ENCODE measurements at regions not wholly inside any gene's neighbourhood (a gene's known extent, or its start where the extent isn't known, plus 50 kb on each side); places are given as distances from the start of the nearest gene placed in this dataset.

DNA sequence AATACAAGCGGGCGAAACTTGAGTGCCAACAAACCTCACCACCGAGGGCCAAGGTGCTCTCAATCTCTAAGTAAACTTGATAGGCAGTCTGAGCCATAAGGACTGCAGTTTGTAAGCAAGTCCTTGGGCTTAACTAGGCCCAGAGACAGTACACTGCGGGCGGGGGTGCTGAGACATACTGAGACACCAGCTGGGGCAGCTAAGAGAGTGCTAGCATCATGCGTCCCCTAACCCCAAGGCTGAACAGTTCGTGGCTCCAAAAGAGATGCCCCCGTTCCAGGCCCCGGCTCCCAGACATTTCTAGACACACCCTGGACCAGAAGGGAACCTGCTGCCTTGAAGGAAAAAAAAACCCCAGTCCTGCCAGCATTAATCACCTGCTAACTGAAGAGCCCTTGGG is 126.8 kb upstream of the PRDX4 start:
- no peak for DNase-seq (ENCODE audit: low spot score)

DNA sequence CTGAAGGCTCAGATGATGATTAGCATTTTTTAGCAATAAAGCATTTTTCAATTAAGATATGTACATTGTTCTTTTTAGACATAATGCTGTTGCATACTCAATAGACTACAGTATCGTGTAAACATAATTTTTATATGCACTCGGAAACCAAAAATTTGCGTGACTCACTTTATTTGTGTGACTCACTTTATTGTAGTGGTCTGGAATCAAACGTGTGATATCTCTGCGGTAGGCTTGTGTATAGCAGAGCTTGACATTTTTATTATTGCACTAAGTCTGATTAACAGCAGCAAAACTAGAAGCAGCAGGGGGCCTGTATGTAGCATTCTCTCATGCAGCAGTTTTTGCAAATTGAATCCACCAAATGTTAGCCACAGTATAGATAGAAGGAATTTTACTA is 119.1 kb upstream of the PRDX4 start:
- no peak for DNase-seq (ENCODE audit: low spot score)

- DNase-seq (ENCODE audit: low spot score) = no peak
These were observed 115.0 kb upstream of the PRDX4 start for GRCh38 chrX:23552303-23552702.

DNA sequence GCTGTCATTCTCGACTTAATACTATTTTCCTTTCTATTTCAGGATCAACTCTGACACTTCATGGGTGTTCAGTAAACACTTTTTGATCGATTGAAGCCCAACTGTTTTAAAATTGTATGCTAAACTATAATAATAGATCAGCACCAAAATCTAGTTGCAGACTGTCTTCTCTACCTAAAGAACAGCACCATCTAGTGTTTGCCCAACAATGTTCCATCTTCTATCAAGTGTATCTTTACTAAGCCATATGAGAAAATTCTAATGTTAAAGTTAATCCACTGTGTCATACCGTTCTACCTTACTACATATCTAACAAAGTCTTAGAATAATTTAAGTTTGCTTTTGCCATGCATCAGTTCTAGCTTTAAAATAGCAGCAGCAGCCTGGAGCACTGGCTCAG is 113.0 kb upstream of the PRDX4 start:
- DNase-seq (ENCODE audit: low spot score) = no peak

DNA sequence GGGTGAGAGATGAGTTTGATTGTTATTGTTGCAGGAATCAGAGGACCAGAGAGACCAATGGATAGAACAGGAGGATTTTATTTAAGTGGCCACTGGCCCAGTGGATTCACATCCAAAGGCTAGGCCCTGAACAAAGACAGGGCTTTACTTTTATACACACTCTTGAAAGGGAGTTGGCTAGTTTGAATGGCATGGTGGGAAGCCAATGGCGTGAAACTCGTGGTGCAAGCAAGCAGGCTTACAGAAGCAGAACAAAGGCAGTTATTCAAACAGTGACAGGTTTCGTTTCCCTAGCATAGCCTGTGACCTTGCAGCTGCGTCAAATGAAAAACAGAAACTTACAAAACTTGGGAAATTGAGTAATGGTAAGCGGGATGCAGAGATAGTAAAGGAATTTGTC is 110.2 kb upstream of the PRDX4 start:
- DNase-seq (ENCODE audit: low spot score) = no peak

GRCh38 chrX:23559975-23560374 is 107.3 kb upstream of the PRDX4 start:
- DNase-seq (ENCODE audit: low spot score) = no peak

DNA sequence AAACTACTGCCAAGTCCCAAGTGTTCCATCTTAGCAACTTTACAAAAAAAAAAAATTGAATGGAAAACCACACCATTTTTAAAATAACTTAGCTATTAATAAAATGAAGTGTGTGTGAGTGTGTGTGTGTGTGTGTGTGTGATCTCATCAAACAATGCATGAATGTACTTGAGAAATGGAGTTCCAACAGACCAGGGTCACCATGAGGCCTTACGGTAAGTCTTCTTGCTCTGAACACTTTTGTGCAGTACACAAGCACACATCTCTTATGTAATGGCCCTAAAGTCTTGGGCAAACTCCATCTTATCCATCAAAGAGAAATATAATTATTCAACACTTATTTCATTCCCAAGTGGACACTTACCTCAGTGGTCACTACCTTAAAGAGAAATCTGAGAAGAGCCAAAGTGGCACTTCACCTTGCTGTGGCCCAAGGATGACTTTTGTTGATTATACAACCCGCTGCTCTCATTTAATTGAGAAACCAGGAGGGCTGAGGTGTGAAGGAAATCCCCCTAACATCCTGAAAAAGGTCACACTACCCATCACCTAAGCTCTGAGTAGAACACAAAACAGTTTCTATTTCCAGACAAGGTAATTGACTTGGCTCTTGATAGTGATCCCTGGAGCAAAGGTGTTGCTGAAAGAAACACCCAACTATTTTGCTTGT is 96.5 kb upstream of the PRDX4 start:
- no peak for DNase-seq (ENCODE audit: low spot score)

DNA sequence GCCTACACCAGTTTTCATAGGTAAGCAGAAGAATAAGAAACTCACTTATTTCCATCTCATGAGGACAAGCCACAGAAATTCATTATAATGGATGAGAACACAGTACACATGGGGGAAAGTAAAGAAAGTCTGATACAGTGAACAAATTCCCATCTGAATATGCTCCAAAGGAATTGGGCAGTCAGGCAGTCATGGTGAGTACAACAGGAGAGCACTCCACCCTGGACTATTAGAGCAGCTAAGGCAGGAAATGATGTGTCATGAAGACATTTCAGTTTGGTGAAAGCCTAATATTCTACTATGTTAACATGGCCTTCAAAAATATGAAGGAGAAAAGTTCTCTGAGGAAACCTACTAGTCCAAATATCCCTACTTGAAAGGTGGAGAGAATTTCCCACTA is 92.0 kb upstream of the PRDX4 start:
- DNase-seq (ENCODE audit: low spot score) = no peak

GRCh38 chrX:23578079-23578478 is 89.2 kb upstream of the PRDX4 start:
- no peak for DNase-seq (ENCODE audit: low spot score)

- DNase-seq (ENCODE audit: low spot score) = no peak
These were observed 77.8 kb upstream of the PRDX4 start for GRCh38 chrX:23589496-23589895.

DNA sequence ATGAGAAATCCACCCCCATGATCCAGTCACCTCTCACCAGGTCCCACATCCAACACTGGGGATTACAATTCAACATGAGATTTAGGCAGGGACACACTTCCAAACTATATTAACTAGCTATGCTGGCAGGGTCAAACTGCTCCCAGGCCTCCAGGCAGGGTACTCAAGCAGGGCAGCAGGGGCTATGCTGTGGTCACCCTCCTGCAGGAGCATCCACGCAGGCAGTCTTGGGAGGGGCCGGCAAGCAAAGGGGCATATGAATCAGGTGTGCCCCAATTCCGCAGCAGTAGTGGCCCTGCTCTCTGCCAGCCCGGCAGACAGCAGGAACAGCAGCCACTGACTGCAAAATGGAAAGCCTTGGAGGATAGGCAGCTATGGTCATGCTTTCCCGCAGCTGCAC is 74.6 kb upstream of the PRDX4 start:
- DNase-seq (ENCODE audit: low spot score) = no peak

DNA sequence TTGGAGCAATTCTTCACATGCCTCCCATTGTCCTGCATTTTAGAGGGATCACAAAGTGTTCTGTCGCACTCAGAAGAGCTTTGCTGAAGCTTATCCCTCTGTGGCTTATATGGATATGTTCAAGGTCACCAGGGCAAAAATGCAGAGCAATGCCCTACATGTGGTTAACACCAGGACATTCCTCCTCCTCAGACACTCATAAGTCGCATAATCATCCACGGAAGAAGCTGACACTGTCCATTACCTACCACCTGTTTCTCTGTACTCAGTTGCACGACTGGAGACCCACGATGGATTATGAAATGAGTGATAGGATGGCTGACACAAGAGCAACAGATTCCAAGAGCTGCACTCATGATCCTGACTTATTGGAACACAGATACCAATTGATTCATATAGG is 68.7 kb upstream of the PRDX4 start:
- DNase-seq (ENCODE audit: low spot score) = no peak

DNA sequence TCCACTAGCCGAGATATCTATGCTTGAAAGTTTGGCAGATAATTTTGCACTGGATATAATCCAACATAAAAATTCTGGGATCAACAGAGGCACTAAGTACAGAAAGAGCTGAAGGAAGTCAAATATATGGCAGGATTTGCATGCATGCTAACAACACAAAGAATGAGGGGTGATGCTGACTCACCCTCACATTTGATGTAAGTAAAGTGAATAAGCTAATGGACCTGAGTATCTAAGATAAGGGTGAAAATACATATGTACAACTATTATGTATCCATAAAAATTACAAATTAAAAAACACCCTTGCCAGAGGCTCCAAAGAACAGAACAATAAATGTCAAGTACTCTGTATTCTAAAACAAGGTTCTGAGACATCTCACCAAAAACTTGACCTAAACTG is 63.8 kb upstream of the PRDX4 start:
- no peak for DNase-seq (ENCODE audit: low spot score)

- DNase-seq (ENCODE audit: low spot score) = no peak
These were observed 56.8 kb upstream of the PRDX4 start for GRCh38 chrX:23610495-23610894.

DNA sequence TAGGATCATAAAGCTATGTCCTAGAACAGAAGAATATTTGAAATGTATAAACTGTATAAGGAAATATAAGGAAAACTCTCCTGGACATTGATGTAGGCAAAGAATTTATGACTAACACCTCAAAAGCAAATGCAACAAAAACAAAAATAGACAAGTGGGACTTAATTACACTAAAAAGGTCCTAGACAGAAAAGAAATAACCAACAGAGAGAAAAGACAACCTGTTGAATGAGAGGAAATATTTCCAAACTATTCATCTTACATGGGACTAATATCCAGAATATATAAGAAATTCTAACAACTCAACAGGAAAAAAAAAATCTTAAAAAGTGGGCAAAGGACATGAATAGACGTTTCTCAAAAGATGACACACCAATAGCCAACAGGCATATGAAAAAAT is 54.4 kb upstream of the PRDX4 start:
- no peak for DNase-seq (ENCODE audit: low spot score)

DNA sequence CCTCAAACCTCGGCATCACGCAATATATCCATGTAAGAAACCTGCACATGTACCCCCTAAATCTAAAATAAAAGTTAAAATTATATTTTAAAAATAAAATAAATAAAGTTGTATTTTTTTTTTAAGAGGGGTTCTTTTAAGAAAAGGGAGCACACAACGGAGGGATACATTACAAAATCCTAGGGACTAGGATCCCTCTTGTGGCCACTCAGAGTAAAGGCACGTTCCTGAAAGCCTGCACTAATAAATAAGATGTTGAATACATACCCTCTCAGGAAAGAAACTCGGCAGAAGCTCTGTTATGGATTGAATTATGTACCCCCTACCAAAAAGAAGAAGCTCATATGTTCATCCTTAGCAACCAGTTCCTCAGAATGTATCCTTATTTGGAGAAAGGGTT is 50.9 kb upstream of the PRDX4 start:
- no peak for DNase-seq (ENCODE audit: low spot score)

Measured in mucosa of gallbladder (tissue), 1 donor.